Urinary bladder (tissue), 3 donors: ENCODE measurements at regions not wholly inside any gene's neighbourhood (a gene's known extent, or its start where the extent isn't known, plus 50 kb on each side); places are given as distances from the start of the nearest gene placed in this dataset.
A peak's percentile ranks its signal among the peaks of the same experiment; 100 is the strongest.

Source experiments
- DNase-seq: peaks from one replicate; pipeline ENCODE4 v3.0.0-alpha.2; 2015; ENCODE audit errors: extremely low spot score
- H3K27ac ChIP-seq: one replicate; pipeline ENCODE4 v1.5.1; 2013; ENCODE audit warnings: low read depth, mild to moderate bottlenecking, moderate library complexity
- H3K36me3 ChIP-seq: one replicate; pipeline ENCODE4 v1.6.1; 2013; ENCODE audit warnings: mild to moderate bottlenecking, moderate library complexity; ENCODE audit not compliant: insufficient read depth
- H3K4me1 ChIP-seq: one replicate; pipeline ENCODE4 v1.6.1; 2013; ENCODE audit warnings: mild to moderate bottlenecking, moderate library complexity; ENCODE audit not compliant: insufficient read depth
- H3K4me3 ChIP-seq: one replicate; pipeline ENCODE4 v1.5.1; 2013; ENCODE audit warnings: low read depth, low read length
- WGBS: extraction: QIAGEN DNeasy Blood & Tissue Kit; methylation state at CpG from one replicate; pipeline ENCODE4 v1.1.7; 2013; 5-methylcytosine and 5-hydroxymethylcytosine counted together
- donor health status: healthy with polysubstance abuse.
- donor health status: healthy.

GRCh38 chr9:81833563-81834345 is 94.5 kb upstream of the SPATA31D4 start:
- Histone ChIP-seq H3K4me1 (no peaks in the 10 kb centered on the region), H3K36me3 (no peaks in the 10 kb centered on the region), H3K4me3 (no peak overlapping the region), H3K27ac (no peak overlapping the region)
- 81% methylated on average over 9 of the region's 9 CpGs for WGBS
- DNase-seq, result no peak

- no peaks in the 10 kb centered on the region for H3K36me3 ChIP-seq
- H3K27ac ChIP-seq, result no peak overlapping the region
- H3K4me3 ChIP-seq, result no peak overlapping the region
- H3K4me1 ChIP-seq, result no peaks in the 10 kb centered on the region
- WGBS, result 81% methylated on average over 6 of the region's 6 CpGs
- no peak for DNase-seq
These were observed 86.9 kb upstream of the SPATA31D4 start for GRCh38 chr9:81841333-81841732.

GRCh38 chr9:81844131-81844567 is 84.1 kb upstream of the SPATA31D4 start:
- Histone ChIP-seq H3K4me3 (no peak overlapping the region), H3K27ac (no peak overlapping the region), H3K4me1 (no peaks in the 10 kb centered on the region), H3K36me3 (no peaks in the 10 kb centered on the region)
- no peak for DNase-seq
- 96% methylated on average over 2 of the region's 2 CpGs for WGBS

GRCh38 chr9:81847181-81847915 is 80.9 kb upstream of the SPATA31D4 start:
- peak; percentile 31 for DNase-seq
- H3K36me3 ChIP-seq, result no peaks in the 10 kb centered on the region
- H3K4me3 ChIP-seq, result no peak overlapping the region
- H3K27ac ChIP-seq, result no peak overlapping the region
- no peaks in the 10 kb centered on the region for H3K4me1 ChIP-seq
- 62% methylated on average over 9 of the region's 9 CpGs for WGBS

GRCh38 chr9:81848472-81848871 is 79.8 kb upstream of the SPATA31D4 start:
- H3K4me1 ChIP-seq, result no peaks in the 10 kb centered on the region
- H3K36me3 ChIP-seq, result no peaks in the 10 kb centered on the region
- no peak overlapping the region for H3K4me3 ChIP-seq
- WGBS, result 38% methylated on average over 2 of the region's 2 CpGs
- DNase-seq, result no peak
- H3K27ac ChIP-seq, result no peak overlapping the region

GRCh38 chr9:81849631-81850259 is 78.5 kb upstream of the SPATA31D4 start:
- no peaks in the 10 kb centered on the region for H3K36me3 ChIP-seq
- 92% methylated on average over 8 of the region's 8 CpGs for WGBS

DNA sequence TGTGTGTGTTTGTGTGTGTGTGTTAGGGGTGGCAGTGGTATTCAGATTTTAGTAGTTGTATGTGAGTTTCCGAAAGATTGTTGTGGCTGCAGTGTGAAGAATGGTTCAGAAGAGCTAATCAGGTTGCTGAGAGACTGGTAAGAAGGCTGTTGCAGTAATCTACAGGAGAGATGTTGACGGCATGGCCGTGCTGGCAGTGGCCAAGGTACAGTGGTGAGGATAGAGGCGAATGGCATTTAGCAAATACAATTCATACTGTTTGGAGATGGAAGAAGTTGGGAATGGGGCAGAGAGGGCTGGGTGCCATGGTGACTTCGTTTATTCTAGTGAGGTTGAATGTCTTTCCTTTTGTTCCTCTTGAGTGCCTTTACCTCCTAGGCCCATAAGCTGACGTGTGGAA is 77.5 kb upstream of the SPATA31D4 start:
- no peaks in the 10 kb centered on the region for H3K36me3 ChIP-seq
- H3K4me1 ChIP-seq, result no peaks in the 10 kb centered on the region
- H3K27ac ChIP-seq, result no peak overlapping the region
- no peak for DNase-seq
- no peak overlapping the region for H3K4me3 ChIP-seq
- WGBS, result 87% methylated on average over 6 of the region's 6 CpGs

More at GRCh38 chr9:81849631-81850259, 78.5 kb upstream of the SPATA31D4 start:
- Histone ChIP-seq H3K4me3 (no peak overlapping the region), H3K27ac (no peak overlapping the region), H3K4me1 (no peaks in the 10 kb centered on the region)
- no peak for DNase-seq

DNA sequence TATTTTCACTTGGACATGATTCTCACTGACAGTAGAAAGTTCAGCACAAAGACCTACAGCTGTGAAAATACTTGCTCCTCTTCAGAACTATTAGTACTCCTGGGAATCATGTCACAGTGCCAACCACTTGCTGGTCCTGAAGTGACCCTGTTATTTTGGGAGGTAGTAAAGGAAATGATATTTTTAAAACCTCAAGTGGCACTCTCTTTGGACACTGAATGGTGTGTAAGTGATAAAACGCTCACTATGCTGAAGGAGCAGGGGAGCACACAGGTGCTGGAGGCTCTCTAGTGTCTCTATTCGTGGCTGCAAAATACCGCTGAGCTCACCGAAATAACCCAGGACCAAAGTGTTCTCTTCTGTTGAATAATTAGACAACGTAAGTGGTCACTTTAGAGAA is 76.9 kb upstream of the SPATA31D4 start:
- no peak for DNase-seq
- Histone ChIP-seq H3K4me3 (no peak overlapping the region), H3K27ac (no peak overlapping the region), H3K4me1 (no peaks in the 10 kb centered on the region), H3K36me3 (no peaks in the 10 kb centered on the region)
- WGBS, result 84% methylated on average over 5 of the region's 5 CpGs

GRCh38 chr9:81852820-81853219 is 75.4 kb upstream of the SPATA31D4 start:
- Histone ChIP-seq H3K4me1 (no peaks in the 10 kb centered on the region), H3K36me3 (no peaks in the 10 kb centered on the region), H3K4me3 (no peak overlapping the region), H3K27ac (no peak overlapping the region)
- DNase-seq, result no peak
- 100% methylated on average over 1 of the region's 1 CpG for WGBS

GRCh38 chr9:81855538-81855937 is 72.7 kb upstream of the SPATA31D4 start:
- WGBS, result 47% methylated on average over 2 of the region's 2 CpGs
- H3K4me1 ChIP-seq, result no peaks in the 10 kb centered on the region
- H3K36me3 ChIP-seq, result no peaks in the 10 kb centered on the region
- H3K4me3 ChIP-seq, result no peak overlapping the region
- no peak overlapping the region for H3K27ac ChIP-seq
- no peak for DNase-seq

DNA sequence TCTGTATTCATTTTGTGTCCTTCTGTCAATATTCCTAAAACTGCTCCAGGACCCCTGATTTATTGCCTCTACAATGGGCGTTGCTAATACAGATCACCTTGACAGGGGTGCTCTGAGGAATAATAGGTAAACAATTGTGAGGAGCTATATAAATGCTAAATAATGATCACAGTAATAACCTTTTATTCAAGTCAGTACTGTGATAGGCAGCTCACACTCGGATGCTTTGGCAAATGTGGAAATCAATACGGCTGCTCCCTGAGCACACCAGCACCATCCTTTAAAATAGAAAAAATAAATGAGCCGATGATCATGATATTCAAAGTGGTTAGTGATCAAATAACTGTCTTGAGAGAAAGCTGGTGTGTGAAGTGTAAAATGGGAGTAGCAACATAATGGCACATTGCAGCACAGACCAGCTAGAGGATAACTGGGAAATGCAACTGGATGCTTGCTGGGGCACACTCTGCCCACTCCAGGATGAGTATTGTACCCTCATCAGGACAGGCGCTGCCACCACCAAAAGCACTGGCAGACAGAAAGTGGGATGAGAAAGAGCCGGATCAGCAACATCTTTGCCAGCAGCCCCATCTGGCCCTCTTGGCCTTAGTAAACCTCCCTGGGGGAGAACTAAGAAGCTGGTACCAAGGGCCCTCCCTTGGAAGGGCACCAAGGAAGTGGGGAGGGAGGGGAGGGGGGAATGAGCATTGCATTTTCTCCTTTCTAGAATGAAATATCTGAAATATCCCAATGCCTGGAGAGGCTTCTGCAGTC is 69.4 kb upstream of the SPATA31D4 start:
- H3K4me1 ChIP-seq, result no peaks in the 10 kb centered on the region
- 93% methylated on average over 6 of the region's 6 CpGs for WGBS
- H3K4me3 ChIP-seq, result no peak overlapping the region
- H3K36me3 ChIP-seq, result no peaks in the 10 kb centered on the region
- H3K27ac ChIP-seq, result no peak overlapping the region
- DNase-seq, result no peak

DNA sequence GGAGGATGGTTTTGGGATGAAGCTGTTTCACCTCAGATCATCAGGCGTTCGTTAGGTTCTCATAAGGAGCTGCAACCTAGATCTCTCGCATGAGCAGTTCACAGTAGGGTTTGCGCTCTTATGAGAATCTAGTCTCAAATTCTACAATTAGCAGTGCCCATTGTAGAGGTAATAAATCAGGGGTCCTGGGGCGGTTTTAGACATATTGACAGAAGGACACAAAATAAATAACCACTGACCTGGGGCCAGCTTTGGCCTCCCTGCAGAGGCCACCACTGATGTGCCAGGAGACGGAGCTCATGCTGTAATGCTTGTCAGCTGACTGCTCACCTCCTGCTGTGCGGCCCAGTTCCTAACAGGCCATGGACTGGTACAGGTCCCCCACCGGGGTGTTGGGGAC is 67.6 kb upstream of the SPATA31D4 start:
- Histone ChIP-seq H3K4me3 (no peak overlapping the region), H3K27ac (no peak overlapping the region), H3K36me3 (no peaks in the 10 kb centered on the region), H3K4me1 (no peaks in the 10 kb centered on the region)
- no peak for DNase-seq
- 91% methylated on average over 8 of the region's 8 CpGs for WGBS

GRCh38 chr9:81861644-81862043 is 66.6 kb upstream of the SPATA31D4 start:
- H3K36me3 ChIP-seq, result no peaks in the 10 kb centered on the region
- H3K4me3 ChIP-seq, result no peak overlapping the region
- H3K27ac ChIP-seq, result no peak overlapping the region
- no peak for DNase-seq
- 61% methylated on average over 1 of the region's 1 CpG for WGBS
- no peaks in the 10 kb centered on the region for H3K4me1 ChIP-seq
